K562 (cell line): ENCODE measurements at regions not wholly inside any gene's neighbourhood (a gene's known extent, or its start where the extent isn't known, plus 50 kb on each side); places are given as distances from the start of the nearest gene placed in this dataset.

Experiments used
- CBX2 ChIP-seq: fragments of 200-600 bp; sonication (generic); IDR thresholded peaks from one replicate; pipeline ENCODE4 v1.6.1; 2012; ENCODE audit warnings: mild to moderate bottlenecking, low read length, inconsistent platforms; ENCODE audit not compliant: insufficient read depth, poor library complexity, severe bottlenecking
- DPF2 ChIP-seq: fragments of 450-650 bp; IDR thresholded peaks from 2 replicates; pipeline ENCODE4 v1.6.1; 2016
- USF1 ChIP-seq: sonication (generic); formaldehyde crosslinking; IDR thresholded peaks from 2 replicates; pipeline ENCODE4 v1.9.0; 2022; ENCODE audit warnings: mild to moderate bottlenecking, missing genetic modification reagents
- XRCC5 ChIP-seq: fragments of 200-400 bp; formaldehyde crosslinking; IDR thresholded peaks from 2 replicates; pipeline ENCODE4 v1.6.1; 2017; ENCODE audit warnings: low read depth, mild to moderate bottlenecking, low read length
- ZNF318 ChIP-seq, 2 experiments: fragments of 450-650 bp; IDR thresholded peaks; 2 replicates each; pipeline ENCODE4 v1.6.1; 2016; ENCODE audit warnings: mild to moderate bottlenecking in 2 of 2, borderline replicate concordance in 1 of 2, low read depth in 1 of 2, moderate library complexity in 1 of 2

DNA sequence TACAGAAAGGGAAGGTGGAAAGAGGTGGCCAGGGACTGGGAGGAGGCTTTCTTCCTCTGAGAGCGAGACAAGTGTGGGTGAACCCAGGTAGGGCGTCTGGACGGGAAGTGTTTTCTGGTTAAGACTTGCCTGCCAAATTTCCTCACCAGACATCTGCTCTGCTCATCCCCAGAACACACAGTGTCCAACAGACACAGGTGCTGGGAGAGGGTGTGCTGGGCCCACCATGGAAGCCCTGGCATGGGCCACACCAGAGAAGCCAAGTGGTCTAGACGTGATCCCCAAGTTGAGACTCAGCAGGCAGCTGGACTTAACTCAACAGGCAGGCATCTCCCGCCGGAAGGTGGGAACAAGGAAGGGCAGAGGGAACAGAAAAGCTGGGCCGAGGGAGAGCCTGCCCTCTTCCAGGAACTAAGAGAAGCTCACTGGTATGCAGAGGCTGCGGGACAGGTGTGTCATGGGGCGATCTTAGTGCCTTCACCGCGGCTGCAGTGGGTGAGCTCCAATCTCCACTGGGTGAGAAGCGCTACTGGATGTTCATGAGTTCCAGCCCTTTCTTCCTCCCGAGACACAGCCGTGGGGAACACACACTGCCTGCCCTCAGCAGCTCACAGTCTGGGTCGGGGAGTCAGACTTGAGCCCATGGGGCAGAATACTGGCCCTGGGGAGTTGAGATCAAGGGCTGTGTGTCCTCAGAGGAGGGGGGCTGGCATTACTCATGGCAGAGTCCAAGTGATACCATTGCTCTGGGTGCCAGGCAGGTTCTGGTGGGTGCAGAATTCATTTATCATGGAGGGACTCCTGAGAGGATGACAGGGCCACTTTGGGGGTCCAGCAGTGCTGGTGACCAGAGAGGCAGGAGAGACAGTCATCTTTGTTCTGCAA is 110.2 kb downstream of the CPZ start (continued):
- TF ChIP-seq USF1 (no peak), DPF2 (no peak), CBX2 (no peak), XRCC5 (no peak), ZNF318 (IDR thresholded peaks at IDR 0.05; ENCODE audit: borderline replicate concordance in 1 of 2, low read depth in 1 of 2) (no peak)
